ENCODE measurements at regions not wholly inside any gene's neighbourhood (a gene's known extent, or its start where the extent isn't known, plus 50 kb on each side); places are given as distances from the start of the nearest gene placed in this dataset.
"Not testable (repeated sequence)": the region's sequence is repeated elsewhere in the genome, so short reads cannot be mapped to it uniquely, and the experiment has no call there.

GRCh38 chr12:4157122-4157521, 116.4 kb upstream of the CCND2 start:
- no peak overlapping the region for H3K4me3 ChIP-seq (ENCODE audit: low read depth, low read length)
- TF ChIP-seq CTCF (IDR thresholded peaks at IDR 0.05; ENCODE audit: low read depth, low read length) = no peak

- TF ChIP-seq CTCF (IDR thresholded peaks at IDR 0.05; ENCODE audit: low read depth, low read length) = no peak
Observed at GRCh38 chr12:4156317-4156716, 117.2 kb upstream of the CCND2 start.

GRCh38 chr12:4154672-4155225, 118.8 kb upstream of the CCND2 start:
- TF ChIP-seq CTCF (IDR thresholded peaks at IDR 0.05; ENCODE audit: low read depth, low read length) = no peak
- no peak overlapping the region for H3K4me3 ChIP-seq (ENCODE audit: low read depth, low read length)

More at GRCh38 chr12:4156317-4156716, 117.2 kb upstream of the CCND2 start:
- H3K4me3 ChIP-seq (ENCODE audit: low read depth, low read length) = no peak overlapping the region

GRCh38 chr12:4153343-4153892, 120.1 kb upstream of the CCND2 start:
- H3K4me3 ChIP-seq (ENCODE audit: low read depth, low read length) = no peak overlapping the region
- no peak for TF ChIP-seq CTCF (IDR thresholded peaks at IDR 0.05; ENCODE audit: low read depth, low read length)

GRCh38 chr12:4152145-4152795, 121.3 kb upstream of the CCND2 start:
- no peak for TF ChIP-seq CTCF (IDR thresholded peaks at IDR 0.05; ENCODE audit: low read depth, low read length)
- no peak overlapping the region for H3K4me3 ChIP-seq (ENCODE audit: low read depth, low read length)

- no peak overlapping the region for H3K4me3 ChIP-seq (ENCODE audit: low read depth, low read length)
- TF ChIP-seq CTCF (IDR thresholded peaks at IDR 0.05; ENCODE audit: low read depth, low read length) = no peak
Observed at GRCh38 chr12:4151362-4152121, 122.0 kb upstream of the CCND2 start.

- H3K4me3 ChIP-seq (ENCODE audit: low read depth, low read length) = not testable (repeated sequence)
Observed at GRCh38 chr12:4150355-4150754, 123.2 kb upstream of the CCND2 start.

All from WI38 (cell line).